Fibroblast of lung (primary cell): ENCODE measurements at regions not wholly inside any gene's neighbourhood (a gene's known extent, or its start where the extent isn't known, plus 50 kb on each side); places are given as distances from the start of the nearest gene placed in this dataset.

ENCODE experiments used
- CTCF ChIP-seq, 2 donors: IDR thresholded peaks in 1 of 2; conservative IDR thresholded peaks in 1 of 2; 1 replicate in 1 of 2; 2 replicates in 1 of 2; pipeline ENCODE4 v1.5.1; 2011 to 2012; ENCODE audit warnings: low read length in 2 of 2, control low read depth in 1 of 2, inconsistent platforms in 1 of 2, low read depth in 1 of 2, mild to moderate bottlenecking in 1 of 2
- EZH2 ChIP-seq: IDR thresholded peaks from 2 replicates; pipeline ENCODE4 v1.5.1; 2012; ENCODE audit warnings: low read length, control low read depth, mild to moderate bottlenecking; ENCODE audit errors: missing control alignments

GRCh38 chr10:123463698-123464097 lies 202.5 kb upstream of the GPR26 start:
- no peak for TF ChIP-seq CTCF (conservative IDR thresholded peaks at IDR 0.05 in 1 of 2, IDR thresholded peaks at IDR 0.05 in 1 of 2; ENCODE audit: low read depth in 1 of 2, low read length in 2 of 2)
- TF ChIP-seq EZH2 = no peak
